Tibial artery (tissue), 4 donors: ENCODE measurements at regions not wholly inside any gene's neighbourhood (a gene's known extent, or its start where the extent isn't known, plus 50 kb on each side); places are given as distances from the start of the nearest gene placed in this dataset.

Experiments used
- DNase-seq, 2 donors: peaks; one replicate each; pipeline ENCODE4 v3.0.0-alpha.2; 2019
- H3K27ac ChIP-seq, 2 donors: fragments of 200-600 bp; sonication (generic) in 1 of 2; 1 replicate in 1 of 2; 2 replicates in 1 of 2; pipeline ENCODE4 v1.5.1; 2018 to 2019; ENCODE audit warnings: mild to moderate bottlenecking in 1 of 2
- H3K27me3 ChIP-seq, 2 donors: fragments of 200-600 bp; sonication (generic) in 1 of 2; one replicate each; pipeline versions ENCODE4 v1.5.1 to v1.6.0; 2016 to 2019
- H3K36me3 ChIP-seq, 3 donors: fragments of 200-600 bp; sonication (generic) in 2 of 3; one replicate each; pipeline ENCODE4 v1.5.1; 2016 to 2019; ENCODE audit warnings: mild to moderate bottlenecking in 2 of 3
- H3K4me1 ChIP-seq, 4 donors: fragments of 200-600 bp; sonication (generic) in 2 of 4; 1 replicate in 3 of 4; 2 replicates in 1 of 4; pipeline ENCODE4 v1.5.1; 2016 to 2019
- H3K4me3 ChIP-seq, 2 donors: fragments of 200-600 bp; sonication (generic) in 1 of 2; 1 replicate in 1 of 2; 2 replicates in 1 of 2; pipeline ENCODE4 v1.5.1; 2018 to 2019; ENCODE audit warnings: mild to moderate bottlenecking in 2 of 2
- H3K9me3 ChIP-seq, 3 donors: fragments of 200-600 bp; sonication (generic) in 1 of 3; one replicate each; pipeline ENCODE4 v1.5.1; 2016 to 2019
- intact Hi-C: fragments of 100-400 bp; cut with DNase I; formaldehyde crosslinking; loops from one replicate; pipeline ENCODE4 v1.15.0; 2023; ENCODE audit warnings: low total_unique reads
- TF ChIP-seq, protein P1 (sequence below), 2 experiments: fragments of 200-600 bp in 1 of 2; fragments of 450-650 bp in 1 of 2; IDR thresholded peaks; one replicate each; pipeline ENCODE4 v1.5.1; 2017 to 2019; ENCODE audit warnings: antibody characterized with exemption in 2 of 2, mild to moderate bottlenecking in 1 of 2, moderate library complexity in 1 of 2

DNA sequence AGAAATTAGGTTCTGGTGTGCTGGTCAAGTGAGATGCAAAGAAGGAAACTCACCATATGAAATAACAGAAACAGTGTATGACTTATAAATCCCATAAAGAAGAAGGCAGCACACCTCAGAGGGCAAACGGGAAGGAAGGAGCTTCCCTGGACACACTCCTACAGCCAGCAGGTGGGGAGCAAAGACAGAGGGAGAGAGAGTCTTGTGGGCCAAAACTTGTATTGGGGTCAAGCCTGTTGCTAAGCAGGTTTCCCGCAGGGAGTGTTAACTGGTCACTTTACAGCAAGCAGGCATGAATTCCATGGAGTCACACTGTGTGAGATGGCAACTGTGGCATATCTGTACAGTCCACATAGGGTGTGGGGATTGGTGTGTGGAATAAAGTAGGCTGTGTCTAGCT, 222.9 kb upstream of the NDN start:
- Histone ChIP-seq H3K4me3 (no peak overlapping the region), H3K9me3 (no peaks in the 10 kb centered on the region), H3K27ac (no peak overlapping the region), H3K27me3 (no peaks in the 10 kb centered on the region), H3K4me1 (no peaks in the 10 kb centered on the region), H3K36me3 (no peaks in the 10 kb centered on the region)
- no peak for DNase-seq
- TF ChIP-seq, protein P1, sequence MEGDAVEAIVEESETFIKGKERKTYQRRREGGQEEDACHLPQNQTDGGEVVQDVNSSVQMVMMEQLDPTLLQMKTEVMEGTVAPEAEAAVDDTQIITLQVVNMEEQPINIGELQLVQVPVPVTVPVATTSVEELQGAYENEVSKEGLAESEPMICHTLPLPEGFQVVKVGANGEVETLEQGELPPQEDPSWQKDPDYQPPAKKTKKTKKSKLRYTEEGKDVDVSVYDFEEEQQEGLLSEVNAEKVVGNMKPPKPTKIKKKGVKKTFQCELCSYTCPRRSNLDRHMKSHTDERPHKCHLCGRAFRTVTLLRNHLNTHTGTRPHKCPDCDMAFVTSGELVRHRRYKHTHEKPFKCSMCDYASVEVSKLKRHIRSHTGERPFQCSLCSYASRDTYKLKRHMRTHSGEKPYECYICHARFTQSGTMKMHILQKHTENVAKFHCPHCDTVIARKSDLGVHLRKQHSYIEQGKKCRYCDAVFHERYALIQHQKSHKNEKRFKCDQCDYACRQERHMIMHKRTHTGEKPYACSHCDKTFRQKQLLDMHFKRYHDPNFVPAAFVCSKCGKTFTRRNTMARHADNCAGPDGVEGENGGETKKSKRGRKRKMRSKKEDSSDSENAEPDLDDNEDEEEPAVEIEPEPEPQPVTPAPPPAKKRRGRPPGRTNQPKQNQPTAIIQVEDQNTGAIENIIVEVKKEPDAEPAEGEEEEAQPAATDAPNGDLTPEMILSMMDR (IDR thresholded peaks at IDR 0.05) = no peak
- intact Hi-C loops = no loop called here

DNA sequence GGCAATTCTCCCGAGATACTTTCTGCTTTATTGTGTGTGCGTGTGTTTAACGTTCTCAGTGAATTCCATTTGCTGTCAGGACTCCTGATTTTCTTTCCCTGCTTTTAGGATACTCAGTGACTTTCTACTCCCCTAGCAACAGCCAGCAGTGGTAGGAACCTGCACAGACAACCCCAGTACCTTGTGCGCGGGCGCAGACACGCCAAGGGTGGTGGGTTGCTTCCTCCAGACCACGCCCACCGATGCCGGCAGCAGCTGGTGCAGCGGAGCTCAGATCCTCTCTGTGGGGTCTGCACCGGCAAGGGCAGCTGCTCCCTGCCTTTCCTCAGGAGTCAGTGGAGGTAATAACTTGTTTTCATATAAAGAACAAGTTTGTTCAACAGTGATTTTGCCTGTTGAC, 225.1 kb upstream of the NDN start:
- intact Hi-C loops = no loop called here

DNA sequence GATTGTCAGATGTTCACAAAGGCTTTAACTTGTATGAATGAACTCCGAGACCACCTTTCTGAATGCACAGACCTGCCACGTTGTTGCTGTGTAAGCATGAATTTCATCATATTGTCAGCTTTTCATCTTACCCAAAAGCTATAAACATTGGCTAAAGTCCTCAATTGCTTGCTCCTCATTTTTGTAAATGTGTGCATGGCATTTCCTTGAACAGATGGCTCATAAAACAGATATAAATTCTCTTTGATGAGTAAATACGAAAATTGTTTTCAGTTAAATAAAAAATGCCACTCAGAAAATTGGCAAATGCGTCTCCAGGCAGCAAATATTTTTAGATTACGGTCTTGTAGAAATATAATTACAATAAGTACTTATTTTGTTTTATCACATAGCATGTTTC, 226.0 kb upstream of the NDN start:
- Histone ChIP-seq H3K36me3 (no peaks in the 10 kb centered on the region), H3K4me3 (no peak overlapping the region), H3K27me3 (no peaks in the 10 kb centered on the region), H3K4me1 (no peaks in the 10 kb centered on the region), H3K27ac (no peak overlapping the region), H3K9me3 (no peaks in the 10 kb centered on the region)
- TF ChIP-seq, protein P1 (IDR thresholded peaks at IDR 0.05) = no peak
- intact Hi-C loops = no loop called here
- DNase-seq = no peak

More for the DNA sequence above, 225.1 kb upstream of the NDN start:
- H3K9me3 ChIP-seq = no peaks in the 10 kb centered on the region
- no peaks in the 10 kb centered on the region for H3K27me3 ChIP-seq
- H3K4me3 ChIP-seq = no peak overlapping the region
- TF ChIP-seq, protein P1 (IDR thresholded peaks at IDR 0.05) = no peak
- DNase-seq = no peak
- H3K36me3 ChIP-seq = no peaks in the 10 kb centered on the region
- H3K27ac ChIP-seq = no peak overlapping the region
- H3K4me1 ChIP-seq = no peaks in the 10 kb centered on the region

DNA sequence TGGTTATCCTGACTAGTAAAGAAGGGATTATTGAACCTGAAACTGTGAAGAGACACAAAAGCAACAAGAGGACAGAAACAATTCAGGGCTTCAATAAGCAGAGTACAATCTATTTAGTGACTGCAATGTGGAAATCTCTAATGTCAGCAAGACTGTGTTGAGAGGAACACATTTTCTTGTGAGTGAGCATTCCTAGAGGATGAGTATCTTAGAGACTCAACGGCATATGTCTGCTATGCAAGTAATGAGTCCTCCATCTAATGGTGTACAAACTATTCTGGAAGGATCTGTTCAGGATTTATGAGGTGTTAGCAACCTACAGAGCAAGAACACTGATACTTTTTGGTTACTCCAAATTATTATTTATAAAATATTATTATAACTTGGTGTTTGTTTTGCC, 226.5 kb upstream of the NDN start:
- H3K27me3 ChIP-seq = no peaks in the 10 kb centered on the region
- H3K36me3 ChIP-seq = no peaks in the 10 kb centered on the region
- H3K27ac ChIP-seq = no peak overlapping the region
- TF ChIP-seq, protein P1 (IDR thresholded peaks at IDR 0.05) = no peak
- DNase-seq = no peak
- no peak overlapping the region for H3K4me3 ChIP-seq
- H3K4me1 ChIP-seq = no peaks in the 10 kb centered on the region
- intact Hi-C loops = no loop called here
- no peaks in the 10 kb centered on the region for H3K9me3 ChIP-seq

DNA sequence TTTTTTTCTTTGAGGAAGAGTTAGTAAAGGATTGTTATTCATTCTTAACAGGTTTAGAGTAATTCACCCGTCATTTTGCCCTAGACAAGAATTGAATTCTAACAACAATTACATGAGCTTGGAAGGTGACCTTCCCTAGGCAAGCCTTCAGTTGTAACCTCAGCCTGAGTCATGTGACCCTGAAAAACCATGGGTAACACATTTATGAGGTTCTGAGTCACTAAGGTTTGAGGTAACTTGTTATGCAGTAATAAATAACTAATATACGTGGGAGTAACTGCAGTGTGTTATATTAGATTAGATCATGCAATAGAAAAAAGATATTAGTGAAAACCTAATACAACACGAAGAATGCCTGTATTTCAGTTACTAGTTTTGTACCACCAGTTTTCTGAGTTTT, 237.6 kb upstream of the NDN start:
- Histone ChIP-seq H3K27ac (no peak overlapping the region), H3K4me3 (no peak overlapping the region), H3K4me1 (no peaks in the 10 kb centered on the region), H3K9me3 (no peaks in the 10 kb centered on the region), H3K36me3 (no peaks in the 10 kb centered on the region), H3K27me3 (no peaks in the 10 kb centered on the region)
- TF ChIP-seq, protein P1 (IDR thresholded peaks at IDR 0.05) = no peak
- intact Hi-C loops = no loop called here
- no peak for DNase-seq

DNA sequence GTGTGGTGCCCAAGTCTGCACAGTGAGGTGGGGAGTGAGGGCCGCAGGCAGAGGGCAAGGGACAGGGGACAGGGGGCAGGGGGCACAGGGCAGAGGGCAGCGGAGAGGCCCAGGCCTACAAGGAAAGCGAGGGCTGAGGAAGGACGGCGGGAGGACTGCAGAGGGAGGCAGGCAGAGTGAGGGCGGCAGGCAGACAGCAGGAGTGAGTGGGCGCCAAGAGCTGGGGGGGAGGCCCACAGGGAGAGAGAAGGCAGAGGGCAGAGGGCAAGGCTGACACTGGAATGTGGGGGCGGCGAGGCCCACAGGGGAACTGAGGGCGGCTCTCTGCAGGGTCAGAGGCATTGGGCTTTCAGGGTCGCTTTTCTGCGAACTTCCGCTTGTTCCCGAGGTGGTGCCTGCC, 267.8 kb upstream of the NDN start:
- H3K27me3 ChIP-seq = no peaks in the 10 kb centered on the region
- no peaks in the 10 kb centered on the region for H3K4me1 ChIP-seq
- TF ChIP-seq, protein P1 (IDR thresholded peaks at IDR 0.05) = no peak
- H3K9me3 ChIP-seq = peaks cover 0 to 3% (median 0%) of the 10 kb centered on the region in 3 donors
- intact Hi-C loops = no loop called here
- H3K27ac ChIP-seq = no peak overlapping the region
- DNase-seq = no peak
- H3K36me3 ChIP-seq = no peaks in the 10 kb centered on the region
- H3K4me3 ChIP-seq = no peak overlapping the region
